SK-N-SH (cell line): ENCODE measurements at regions not wholly inside any gene's neighbourhood (a gene's known extent, or its start where the extent isn't known, plus 50 kb on each side); places are given as distances from the start of the nearest gene placed in this dataset.

Experiments used
- CHD2 ChIP-seq: fragments of 150-350 bp; IDR thresholded peaks from 2 replicates; pipeline ENCODE4 v1.6.1; 2018; ENCODE audit warnings: low read length; ENCODE audit not compliant: partially characterized antibody
- CTCF ChIP-seq: fragments of 200-600 bp; sonication (generic); IDR thresholded peaks from 2 replicates; pipeline ENCODE4 v1.6.1; 2017; ENCODE audit warnings: antibody characterized with exemption, mild to moderate bottlenecking, moderate library complexity
- EP300 ChIP-seq, 2 experiments: IDR thresholded peaks; 2 replicates each; pipeline versions ENCODE4 v1.4.0 to v1.6.1; 2012; ENCODE audit warnings: borderline replicate concordance in 1 of 2, low read depth in 1 of 2, low read length in 1 of 2
- FOXJ3 ChIP-seq: sonication (generic); formaldehyde crosslinking; IDR thresholded peaks from 2 replicates; pipeline ENCODE4 v1.5.1; 2020; ENCODE audit warnings: mild to moderate bottlenecking, missing genetic modification reagents
- GABPA ChIP-seq: IDR thresholded peaks from 2 replicates; pipeline ENCODE4 v1.4.0; 2012; ENCODE audit warnings: low read depth, mild to moderate bottlenecking
- MEF2A ChIP-seq: IDR thresholded peaks from 2 replicates; pipeline ENCODE4 v1.4.0; 2012; ENCODE audit warnings: low read depth, borderline replicate concordance
- POLR2AphosphoS5 ChIP-seq: IDR thresholded peaks from 2 replicates; pipeline ENCODE4 v1.6.1; 2012; ENCODE audit warnings: low read depth, low read length
- REST ChIP-seq: IDR thresholded peaks from 2 replicates; pipeline ENCODE4 v1.6.1; 2012; ENCODE audit warnings: mild to moderate bottlenecking, low read depth, low read length, moderate library complexity
- RFX5 ChIP-seq: IDR thresholded peaks from 2 replicates; pipeline ENCODE4 v1.6.1; 2012; ENCODE audit warnings: mild to moderate bottlenecking, improper control_type of control experiment, low read length
- SMC3 ChIP-seq: IDR thresholded peaks from 2 replicates; pipeline ENCODE4 v1.6.1; 2012; ENCODE audit warnings: low read depth, low read length, improper control_type of control experiment
- TCF12 ChIP-seq: IDR thresholded peaks from 2 replicates; pipeline ENCODE4 v1.4.0; 2012
- YY1 ChIP-seq: IDR thresholded peaks from 2 replicates; pipeline ENCODE4 v1.4.0; 2012; ENCODE audit warnings: low read depth, mild to moderate bottlenecking

GRCh38 chr4:189804894-189805293 lies 135.8 kb upstream of the FRG1 start:
- TF ChIP-seq REST (no peak), FOXJ3 (CRISPR knock-in tag) (no peak), SMC3 (no peak), CTCF (no peak), MEF2A (no peak), EP300 (IDR thresholded peaks at IDR 0.05; ENCODE audit: borderline replicate concordance in 1 of 2, low read depth in 1 of 2, low read length in 1 of 2) (no peak), RFX5 (no peak), GABPA (no peak), YY1 (no peak), CHD2 (no peak), POLR2AphosphoS5 (no peak), TCF12 (no peak)
